ENCODE measurements at regions not wholly inside any gene's neighbourhood (a gene's known extent, or its start where the extent isn't known, plus 50 kb on each side); places are given as distances from the start of the nearest gene placed in this dataset.

DNA sequence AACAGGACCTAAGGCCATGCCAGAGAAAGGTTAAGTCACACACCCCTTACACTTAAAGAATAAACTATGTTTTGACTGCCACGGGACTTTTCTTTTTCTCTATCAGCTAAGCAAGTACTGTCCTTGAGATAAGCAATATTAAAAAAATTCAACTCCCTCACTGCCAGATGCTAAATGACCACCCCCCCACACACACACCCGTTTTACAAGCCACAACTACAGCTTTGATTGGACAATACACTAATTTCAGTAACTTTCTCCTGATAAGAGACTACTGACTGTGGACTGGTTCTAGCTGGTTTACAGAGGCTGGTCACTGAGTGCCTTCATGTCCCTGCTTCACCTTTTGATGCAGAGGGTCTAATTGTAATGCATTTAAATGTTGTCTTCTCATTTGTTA, 63.9 kb upstream of the HOPX start:
- DNase-seq (ENCODE audit: low read depth), result no peak
- no peak overlapping the region for H3K4me3 ChIP-seq (ENCODE audit: low read depth, low read length)
- TF ChIP-seq, protein P1, sequence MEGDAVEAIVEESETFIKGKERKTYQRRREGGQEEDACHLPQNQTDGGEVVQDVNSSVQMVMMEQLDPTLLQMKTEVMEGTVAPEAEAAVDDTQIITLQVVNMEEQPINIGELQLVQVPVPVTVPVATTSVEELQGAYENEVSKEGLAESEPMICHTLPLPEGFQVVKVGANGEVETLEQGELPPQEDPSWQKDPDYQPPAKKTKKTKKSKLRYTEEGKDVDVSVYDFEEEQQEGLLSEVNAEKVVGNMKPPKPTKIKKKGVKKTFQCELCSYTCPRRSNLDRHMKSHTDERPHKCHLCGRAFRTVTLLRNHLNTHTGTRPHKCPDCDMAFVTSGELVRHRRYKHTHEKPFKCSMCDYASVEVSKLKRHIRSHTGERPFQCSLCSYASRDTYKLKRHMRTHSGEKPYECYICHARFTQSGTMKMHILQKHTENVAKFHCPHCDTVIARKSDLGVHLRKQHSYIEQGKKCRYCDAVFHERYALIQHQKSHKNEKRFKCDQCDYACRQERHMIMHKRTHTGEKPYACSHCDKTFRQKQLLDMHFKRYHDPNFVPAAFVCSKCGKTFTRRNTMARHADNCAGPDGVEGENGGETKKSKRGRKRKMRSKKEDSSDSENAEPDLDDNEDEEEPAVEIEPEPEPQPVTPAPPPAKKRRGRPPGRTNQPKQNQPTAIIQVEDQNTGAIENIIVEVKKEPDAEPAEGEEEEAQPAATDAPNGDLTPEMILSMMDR (conservative IDR thresholded peaks at IDR 0.05; ENCODE audit: low read depth, low read length), result no peak

DNA sequence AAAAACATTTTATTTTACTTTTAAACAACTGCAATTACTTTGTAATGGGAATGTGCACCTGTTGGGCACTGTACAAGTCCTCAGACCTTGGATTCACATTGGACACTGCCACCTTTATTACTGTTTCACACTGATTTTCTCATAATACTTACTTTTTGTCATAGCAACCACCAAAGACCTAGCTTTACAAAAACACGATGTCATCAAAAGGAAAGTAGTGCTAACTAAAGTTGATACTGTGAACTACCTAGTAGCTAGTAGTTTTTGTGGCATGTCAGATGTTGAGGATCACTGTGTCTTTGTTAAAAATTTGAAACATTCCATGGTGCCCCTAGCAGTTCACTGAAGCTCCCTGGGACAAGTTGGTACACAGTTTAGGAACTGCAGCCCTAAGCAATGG, 62.9 kb upstream of the HOPX start:
- no peak overlapping the region for H3K4me3 ChIP-seq (ENCODE audit: low read depth, low read length)
- TF ChIP-seq, protein P1 (conservative IDR thresholded peaks at IDR 0.05; ENCODE audit: low read depth, low read length), result no peak
- DNase-seq (ENCODE audit: low read depth), result no peak

DNA sequence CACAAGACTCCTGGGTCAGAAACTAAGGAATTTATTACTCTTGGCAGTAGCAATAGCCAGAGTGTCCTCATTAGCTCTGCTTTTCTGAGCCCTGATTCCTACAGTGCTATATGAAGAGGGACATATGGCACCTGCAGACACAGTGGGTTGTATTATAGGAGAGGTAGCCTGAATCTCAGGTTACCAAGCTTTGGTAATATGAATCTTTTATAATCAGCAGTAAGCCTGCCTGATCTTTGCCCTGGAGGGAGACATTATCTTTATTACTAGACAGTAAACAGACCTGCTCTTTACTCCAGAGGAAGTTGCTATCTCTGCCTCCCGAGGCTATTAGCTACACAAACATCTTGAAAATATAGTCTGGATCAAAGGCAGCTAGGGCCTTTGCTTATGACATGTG, 62.5 kb upstream of the HOPX start:
- TF ChIP-seq, protein P1 (conservative IDR thresholded peaks at IDR 0.05; ENCODE audit: low read depth, low read length), result no peak
- DNase-seq (ENCODE audit: low read depth), result no peak
- no peak overlapping the region for H3K4me3 ChIP-seq (ENCODE audit: low read depth, low read length)

DNA sequence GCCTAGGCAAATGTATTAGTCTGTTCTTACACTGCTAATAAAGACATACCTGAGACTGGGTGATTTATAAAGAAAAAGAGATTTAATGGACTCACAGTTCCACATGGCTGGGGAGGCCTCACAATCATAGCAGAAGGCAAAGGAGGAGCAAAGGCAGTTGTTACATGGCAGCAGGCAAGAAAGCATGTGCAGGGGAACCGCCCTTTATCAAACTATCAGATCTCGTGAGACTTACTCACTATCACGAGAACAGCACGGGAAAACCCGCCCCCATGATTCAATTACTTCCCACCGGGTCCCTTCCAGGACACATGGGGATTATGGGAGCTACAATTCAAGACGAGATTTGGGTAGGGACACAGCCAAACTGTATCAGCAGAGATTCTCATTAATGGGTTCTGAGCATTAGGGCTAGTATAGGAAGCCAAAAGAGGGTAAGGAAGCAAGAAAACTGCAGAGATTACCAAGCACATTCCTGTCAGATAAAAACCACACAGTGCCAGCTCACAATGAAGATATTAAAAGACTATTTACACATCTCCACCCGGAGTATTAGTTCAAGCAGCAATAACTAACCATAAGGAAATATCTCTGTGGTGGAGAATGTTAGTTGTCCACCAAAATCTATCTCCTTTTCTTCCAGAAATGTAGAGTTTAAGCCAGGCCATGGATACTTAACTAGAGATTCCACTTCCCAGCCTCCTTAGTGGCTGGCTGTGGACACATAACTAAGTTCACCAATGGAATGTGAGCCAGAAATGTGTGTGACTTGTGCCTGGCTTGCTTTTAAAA, 61.2 kb upstream of the HOPX start:
- no peak for DNase-seq (ENCODE audit: low read depth)
- TF ChIP-seq, protein P1 (conservative IDR thresholded peaks at IDR 0.05; ENCODE audit: low read depth, low read length), result no peak

DNA sequence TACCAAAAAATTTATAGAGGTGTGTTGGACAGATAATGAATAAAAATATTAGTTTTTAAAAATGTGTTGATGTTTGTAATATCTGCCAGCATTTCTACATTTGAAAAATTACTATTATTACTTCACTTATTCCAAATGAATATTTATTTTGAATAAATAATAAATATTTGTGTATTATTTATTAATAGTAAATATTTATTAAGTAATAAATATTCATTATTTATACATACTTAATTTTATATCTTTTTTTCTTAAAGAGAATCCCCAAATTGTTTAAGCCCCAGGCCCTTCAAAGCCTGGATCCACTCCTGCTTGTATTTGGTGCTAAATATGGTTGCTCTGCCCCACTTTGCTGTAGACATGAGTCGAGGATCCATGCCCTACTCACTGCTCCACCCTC, 60.5 kb upstream of the HOPX start:
- TF ChIP-seq, protein P1 (conservative IDR thresholded peaks at IDR 0.05; ENCODE audit: low read depth, low read length), result no peak
- no peak overlapping the region for H3K4me3 ChIP-seq (ENCODE audit: low read depth, low read length)
- no peak for DNase-seq (ENCODE audit: low read depth)

More for the DNA sequence above, 61.2 kb upstream of the HOPX start:
- no peak overlapping the region for H3K4me3 ChIP-seq (ENCODE audit: low read depth, low read length)

DNA sequence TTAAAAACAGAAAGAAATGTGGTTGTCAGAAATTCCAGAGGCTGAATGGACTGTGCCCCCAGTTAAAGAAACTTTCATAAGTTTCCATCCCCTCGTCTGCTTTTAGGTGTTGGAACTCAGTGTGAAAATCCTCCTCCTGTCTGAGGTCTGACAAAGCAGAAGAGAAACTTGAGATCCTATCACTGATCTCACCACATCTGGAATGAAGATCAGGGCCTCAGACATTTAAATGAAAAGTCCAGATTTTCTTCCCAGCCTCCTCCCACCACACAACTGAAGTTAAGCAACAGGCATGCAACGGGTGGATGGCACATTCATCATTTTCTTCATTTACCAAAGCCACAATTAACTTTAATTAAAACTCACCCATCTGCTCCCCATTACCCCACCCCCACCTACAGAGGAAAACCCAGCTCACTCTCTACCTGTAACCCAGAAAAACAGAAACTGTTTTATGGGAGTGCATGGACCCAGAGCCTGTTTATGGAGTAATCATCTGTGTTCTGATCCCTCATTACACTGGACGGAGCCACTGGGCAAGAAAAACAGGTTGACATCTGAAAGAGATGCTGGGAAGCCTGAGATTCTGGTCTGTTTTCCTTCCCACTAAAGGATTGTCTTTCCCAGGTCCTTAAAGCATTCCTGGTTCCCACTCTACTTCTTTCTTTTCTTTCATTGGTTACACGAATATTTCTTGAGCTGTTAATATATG, 58.1 kb upstream of the HOPX start:
- TF ChIP-seq, protein P1 (conservative IDR thresholded peaks at IDR 0.05; ENCODE audit: low read depth, low read length), result no peak
- DNase-seq (ENCODE audit: low read depth), result no peak
- no peak overlapping the region for H3K4me3 ChIP-seq (ENCODE audit: low read depth, low read length)
